Common myeloid progenitor, CD34-positive (primary cell): ENCODE measurements at regions not wholly inside any gene's neighbourhood (a gene's known extent, or its start where the extent isn't known, plus 50 kb on each side); places are given as distances from the start of the nearest gene placed in this dataset.

Experiments
- CTCF ChIA-PET: fragments of 350-600 bp; sonication (Branson Sonifier 250); formaldehyde crosslinking; loops from one replicate; lab custom pipeline; 2021; ENCODE audit warnings: antibody characterized with exemption; lab: Charles Lee
- POLR2A ChIA-PET: fragments of 350-600 bp; sonication (Branson Sonifier 250); formaldehyde crosslinking; loops from one replicate; lab custom pipeline; 2021; ENCODE audit warnings: antibody characterized with exemption; lab: Charles Lee
- DNase-seq, 3 donors: peaks; one replicate each; pipeline versions ENCODE4 v3.0.0 to v3.0.0-alpha.2; 2013
- H3K27ac ChIP-seq, 2 experiments: 1 replicate in 1 of 2; 2 replicates in 1 of 2; pipeline ENCODE4 v1.7.0; 2013; ENCODE audit warnings: inconsistent platforms in 2 of 2, low read length in 2 of 2, mild to moderate bottlenecking in 2 of 2, low read depth in 1 of 2, moderate library complexity in 1 of 2; ENCODE audit not compliant: severe bottlenecking in 2 of 2, insufficient read depth in 1 of 2, poor library complexity in 1 of 2
- H3K27me3 ChIP-seq, 5 experiments: replicated peaks in 2 of 5; 1 replicate in 3 of 5; 2 replicates in 2 of 5; pipeline versions ENCODE4 v1.6.1 to v1.7.0; 2013; ENCODE audit warnings: low read length in 4 of 5, mild to moderate bottlenecking in 2 of 5, moderate library complexity in 2 of 5, inconsistent platforms in 1 of 5; ENCODE audit not compliant: insufficient read depth in 5 of 5, control insufficient read depth in 4 of 5
- H3K36me3 ChIP-seq, 4 experiments: 1 replicate in 2 of 4; 2 replicates in 2 of 4; pipeline versions ENCODE4 v1.6.1 to v1.7.0; 2013; ENCODE audit warnings: low read length in 3 of 4, control low read depth in 1 of 4, mild to moderate bottlenecking in 1 of 4; ENCODE audit not compliant: control insufficient read depth in 4 of 4, insufficient read depth in 4 of 4
- H3K4me1 ChIP-seq, 4 experiments: 1 replicate in 3 of 4; 2 replicates in 1 of 4; pipeline versions ENCODE4 v1.6.1 to v1.7.1; 2013; ENCODE audit warnings: low read length in 3 of 4, mild to moderate bottlenecking in 3 of 4, control low read depth in 1 of 4, inconsistent platforms in 1 of 4, moderate library complexity in 1 of 4; ENCODE audit not compliant: control insufficient read depth in 4 of 4, insufficient read depth in 4 of 4; ENCODE audit errors: control extremely low read depth in 1 of 4
- H3K4me3 ChIP-seq, 7 experiments: 1 replicate in 4 of 7; 2 replicates in 3 of 7; pipeline versions ENCODE4 v1.5.1 to v1.7.0; 2013; ENCODE audit warnings: mild to moderate bottlenecking in 7 of 7, low read length in 6 of 7, moderate library complexity in 6 of 7, inconsistent platforms in 2 of 7, low read depth in 2 of 7, control low read depth in 1 of 7; ENCODE audit not compliant: insufficient read depth in 4 of 7, control insufficient read depth in 1 of 7; ENCODE audit errors: extremely low read depth in 1 of 7
- H3K9me3 ChIP-seq, 5 experiments: 1 replicate in 4 of 5; 2 replicates in 1 of 5; pipeline versions ENCODE4 v1.6.1 to v1.7.1; 2013; ENCODE audit warnings: low read length in 4 of 5, mild to moderate bottlenecking in 2 of 5, inconsistent platforms in 1 of 5, low read depth in 1 of 5, moderate library complexity in 1 of 5; ENCODE audit not compliant: control insufficient read depth in 4 of 5, insufficient read depth in 2 of 5; ENCODE audit errors: control extremely low read depth in 1 of 5
- WGBS: methylation state at CpG from one replicate; pipeline ENCODE4 v1.1.5; 2013; ENCODE audit not compliant: insufficient coverage; 5-methylcytosine and 5-hydroxymethylcytosine counted together

- H3K27ac ChIP-seq: no peak overlapping the region
- no peak for DNase-seq
- H3K27me3 ChIP-seq: no peaks in the 10 kb centered on the region
- no peaks in the 10 kb centered on the region for H3K36me3 ChIP-seq
- no peaks in the 10 kb centered on the region for H3K4me1 ChIP-seq
- H3K9me3 ChIP-seq: no peaks in the 10 kb centered on the region
- POLR2A ChIA-PET: no interaction called here
- WGBS: 63% methylated on average over 2 of the region's 2 CpGs
- CTCF ChIA-PET: no interaction called here
- no peak overlapping the region for H3K4me3 ChIP-seq
These were observed 348.3 kb downstream of the ICE1 start for GRCh38 chr5:5770825-5771224.

- no peak for DNase-seq
- CTCF ChIA-PET: no interaction called here
- POLR2A ChIA-PET: no interaction called here
These were observed 344.9 kb downstream of the ICE1 start for GRCh38 chr5:5767286-5767928.

DNA sequence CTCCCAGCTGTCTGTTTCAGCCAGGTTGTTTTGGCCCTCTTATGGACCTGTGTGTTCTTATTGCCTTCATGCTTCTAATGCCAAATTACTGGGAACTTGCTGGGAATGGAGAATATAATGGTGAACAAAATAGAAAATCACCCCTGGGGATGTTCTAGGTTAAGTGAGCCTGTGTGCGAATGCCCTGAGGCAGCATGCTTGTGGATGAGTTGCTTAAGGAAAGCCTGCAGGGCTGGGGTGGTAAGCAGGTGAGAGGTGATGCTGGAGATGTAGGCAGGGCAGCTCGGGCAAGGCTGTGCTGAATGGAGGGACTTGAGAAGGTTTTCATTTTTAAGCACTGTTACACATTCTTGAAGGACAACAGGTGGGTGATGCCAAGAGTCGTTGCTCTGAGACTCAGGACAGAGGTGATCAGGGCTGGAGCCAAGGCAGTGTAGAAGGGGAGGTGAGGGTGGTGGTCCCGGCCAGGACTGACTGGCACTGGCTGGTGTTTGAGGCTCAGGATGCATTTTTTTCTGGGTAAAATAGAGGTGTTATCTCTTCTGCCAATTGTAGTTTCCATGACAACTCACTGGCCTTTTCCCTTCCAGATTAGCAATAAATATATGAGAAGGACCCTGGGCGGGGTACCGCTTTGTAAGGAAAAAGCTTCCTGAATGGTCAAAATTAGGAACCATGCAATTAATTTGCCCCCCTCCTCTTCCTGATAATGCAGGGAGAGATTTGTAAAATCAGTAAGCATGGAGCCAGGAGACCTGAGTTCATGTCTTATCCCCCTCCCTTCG lies 342.8 kb downstream of the ICE1 start:
- 96% methylated on average over 4 of the region's 7 CpGs for WGBS
- Histone ChIP-seq H3K27me3 (no peaks in the 10 kb centered on the region), H3K36me3 (no peaks in the 10 kb centered on the region), H3K27ac (no peak overlapping the region), H3K4me3 (no peak overlapping the region), H3K9me3 (no peaks in the 10 kb centered on the region), H3K4me1 (no peaks in the 10 kb centered on the region)
- no peak for DNase-seq
- CTCF ChIA-PET: no interaction called here
- POLR2A ChIA-PET: no interaction called here

More at GRCh38 chr5:5767286-5767928, 344.9 kb downstream of the ICE1 start:
- H3K36me3 ChIP-seq: no peaks in the 10 kb centered on the region
- H3K27me3 ChIP-seq: no peaks in the 10 kb centered on the region
- no peaks in the 10 kb centered on the region for H3K4me1 ChIP-seq
- H3K4me3 ChIP-seq: no peak overlapping the region
- H3K9me3 ChIP-seq: no peaks in the 10 kb centered on the region
- WGBS: 100% methylated on average over 3 of the region's 5 CpGs
- no peak overlapping the region for H3K27ac ChIP-seq

DNA sequence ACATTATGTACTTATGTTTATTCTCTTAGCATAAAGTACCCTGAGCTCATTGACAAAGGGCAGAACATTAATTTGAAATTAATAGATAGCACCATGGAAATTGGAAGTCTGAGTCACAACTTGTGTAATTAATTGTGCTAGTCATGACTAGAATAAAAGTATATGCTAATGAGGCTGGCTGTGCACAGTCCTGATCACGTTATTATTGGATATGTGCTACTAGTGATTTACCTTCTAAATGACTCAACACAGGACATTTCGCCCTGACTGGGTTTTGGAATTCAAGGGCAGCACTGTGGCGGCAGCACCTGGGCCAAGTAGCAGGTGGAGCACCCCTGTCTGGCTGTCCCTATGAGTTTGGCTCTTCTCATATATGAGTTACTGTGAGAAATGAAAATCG lies 341.8 kb downstream of the ICE1 start:
- ChIA-PET CTCF (no interaction called here), POLR2A (no interaction called here)
- 100% methylated on average over 1 of the region's 4 CpGs for WGBS
- Histone ChIP-seq H3K4me1 (no peaks in the 10 kb centered on the region), H3K9me3 (no peaks in the 10 kb centered on the region), H3K4me3 (no peak overlapping the region), H3K27me3 (no peaks in the 10 kb centered on the region), H3K27ac (no peak overlapping the region), H3K36me3 (no peaks in the 10 kb centered on the region)
- no peak for DNase-seq

DNA sequence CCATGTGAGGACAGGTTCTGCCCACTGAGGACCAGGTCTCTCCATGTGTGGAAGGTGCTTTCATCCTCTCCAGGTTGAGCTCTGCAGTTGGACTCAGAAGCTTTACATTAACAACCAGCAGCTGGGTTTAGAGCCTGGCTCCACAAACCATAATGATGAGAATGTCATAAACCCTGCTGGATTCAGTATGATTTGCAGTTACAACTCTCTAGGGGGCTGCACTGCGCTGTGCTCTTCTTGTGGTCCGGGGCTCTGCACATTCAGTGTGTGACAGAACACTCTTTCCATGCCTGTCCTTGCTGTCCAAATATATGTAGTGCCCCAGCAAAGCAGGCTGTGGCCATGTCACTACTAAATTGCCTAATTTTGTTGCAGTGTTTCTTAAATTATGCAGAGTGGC lies 334.3 kb downstream of the ICE1 start:
- no peaks in the 10 kb centered on the region for H3K9me3 ChIP-seq
- ChIA-PET CTCF (interaction anchor here (1.3 kb wide), 1 partner anchor 28 kb away, joined by 3 read pairs; no protein-coding TSS in a partner anchor), POLR2A (no interaction called here)
- WGBS: 100% methylated on average over 2 of the region's 2 CpGs
- H3K36me3 ChIP-seq: no peaks in the 10 kb centered on the region
- H3K4me3 ChIP-seq: no peak overlapping the region
- H3K4me1 ChIP-seq: no peaks in the 10 kb centered on the region
- no peak for DNase-seq
- no peak overlapping the region for H3K27ac ChIP-seq
- H3K27me3 ChIP-seq: no peaks in the 10 kb centered on the region

DNA sequence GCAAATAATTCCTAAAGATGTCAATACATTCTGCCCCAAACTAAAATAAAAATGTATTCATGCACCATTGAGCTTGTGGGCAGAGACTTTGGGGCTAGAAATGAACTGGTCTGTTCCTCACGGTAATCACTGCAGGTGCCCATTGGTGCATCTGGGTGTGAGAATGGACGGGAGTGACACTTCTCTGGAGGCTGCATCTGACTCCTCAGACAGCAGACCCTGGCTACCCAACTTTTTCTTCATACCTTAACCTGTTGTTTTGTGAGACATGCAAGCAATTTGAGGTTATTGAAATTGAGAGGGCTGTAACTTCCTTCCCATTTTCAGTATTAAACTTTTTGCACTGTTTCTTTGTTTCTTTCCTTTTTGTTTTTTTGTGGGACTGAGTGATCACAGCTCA lies 333.4 kb downstream of the ICE1 start:
- POLR2A ChIA-PET: no interaction called here
- no CpG with 5 or more reads among the region's 2 CpGs for WGBS

DNA sequence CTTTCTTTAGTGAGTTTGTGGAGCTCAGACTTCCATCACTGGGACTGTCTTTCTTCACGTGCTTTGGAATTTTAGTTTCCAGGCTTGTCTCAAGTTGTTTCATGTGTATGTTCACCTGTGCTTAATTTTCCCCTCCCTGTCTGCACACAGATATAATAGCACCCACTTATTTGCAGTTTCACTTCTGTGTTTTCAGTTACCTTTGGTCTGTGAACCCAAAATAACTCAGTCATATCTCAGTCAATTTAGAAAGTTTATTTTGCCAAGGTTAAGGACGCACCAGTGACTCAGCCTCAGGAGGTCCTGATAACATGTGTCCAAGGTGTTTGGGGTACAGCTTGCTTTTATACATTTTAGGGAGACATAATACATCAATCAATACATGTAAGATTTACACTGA lies 330.4 kb downstream of the ICE1 start:
- H3K9me3 ChIP-seq: no peaks in the 10 kb centered on the region
- no peak for DNase-seq
- no peaks in the 10 kb centered on the region for H3K27me3 ChIP-seq
- no peaks in the 10 kb centered on the region for H3K4me1 ChIP-seq
- no peak overlapping the region for H3K4me3 ChIP-seq
- no peaks in the 10 kb centered on the region for H3K36me3 ChIP-seq
- ChIA-PET POLR2A (no interaction called here), CTCF (no interaction called here)
- no peak overlapping the region for H3K27ac ChIP-seq
- 86% methylated on average over 1 of the region's 2 CpGs for WGBS

More for the DNA sequence above, 333.4 kb downstream of the ICE1 start:
- H3K4me1 ChIP-seq: no peaks in the 10 kb centered on the region
- H3K4me3 ChIP-seq: no peak overlapping the region
- H3K27ac ChIP-seq: no peak overlapping the region
- no peaks in the 10 kb centered on the region for H3K27me3 ChIP-seq
- no peaks in the 10 kb centered on the region for H3K36me3 ChIP-seq
- CTCF ChIA-PET: interaction anchor here (1.3 kb wide), 1 partner anchor 27 kb away, joined by 3 read pairs; no protein-coding TSS in a partner anchor
- no peaks in the 10 kb centered on the region for H3K9me3 ChIP-seq
- DNase-seq: no peak
